ENCODE measurements at regions not wholly inside any gene's neighbourhood (a gene's known extent, or its start where the extent isn't known, plus 50 kb on each side); places are given as distances from the start of the nearest gene placed in this dataset.
"Not testable (repeated sequence)": the region's sequence is repeated elsewhere in the genome, so short reads cannot be mapped to it uniquely, and the experiment has no call there.

DNA sequence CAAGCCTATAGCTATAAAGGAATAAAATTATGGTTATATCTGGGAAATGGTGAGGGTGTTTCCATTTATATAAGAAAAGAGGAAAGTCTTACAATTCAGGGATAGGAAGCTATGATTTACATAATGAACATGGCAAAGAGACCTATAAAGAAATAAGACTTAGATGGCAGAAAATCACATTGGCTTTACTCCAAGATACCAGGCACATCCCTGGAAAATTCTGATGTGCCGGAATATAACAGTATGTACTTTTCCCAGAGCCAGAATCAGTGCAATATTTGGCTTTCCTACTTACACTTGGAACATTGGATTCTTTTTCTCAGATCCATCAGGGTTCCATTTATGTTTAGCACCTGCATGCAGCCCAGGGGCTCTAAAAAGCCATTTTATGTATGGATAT, 357.8 kb downstream of the CETN3 start:
- DNase-seq = no peak

DNA sequence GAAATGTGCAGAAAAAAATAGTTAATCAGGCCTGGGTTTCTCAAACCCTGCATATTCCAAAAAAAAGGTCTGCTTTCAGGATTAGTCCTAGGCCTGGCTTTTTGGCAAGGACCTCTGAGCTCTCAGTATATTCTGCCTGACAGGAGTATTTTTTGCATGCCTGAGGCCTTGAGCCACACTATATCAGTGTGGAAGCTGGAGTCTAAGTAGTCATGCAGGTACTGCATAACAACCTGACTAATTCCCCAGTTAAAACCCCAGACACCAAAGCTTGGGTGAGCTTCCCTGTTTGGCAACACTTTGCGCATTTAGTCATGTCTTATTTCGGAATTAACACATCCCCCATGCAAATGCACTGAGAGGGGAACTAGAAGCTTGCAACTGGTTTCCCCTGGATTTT, 359.5 kb downstream of the CETN3 start:
- no peak for DNase-seq

DNA sequence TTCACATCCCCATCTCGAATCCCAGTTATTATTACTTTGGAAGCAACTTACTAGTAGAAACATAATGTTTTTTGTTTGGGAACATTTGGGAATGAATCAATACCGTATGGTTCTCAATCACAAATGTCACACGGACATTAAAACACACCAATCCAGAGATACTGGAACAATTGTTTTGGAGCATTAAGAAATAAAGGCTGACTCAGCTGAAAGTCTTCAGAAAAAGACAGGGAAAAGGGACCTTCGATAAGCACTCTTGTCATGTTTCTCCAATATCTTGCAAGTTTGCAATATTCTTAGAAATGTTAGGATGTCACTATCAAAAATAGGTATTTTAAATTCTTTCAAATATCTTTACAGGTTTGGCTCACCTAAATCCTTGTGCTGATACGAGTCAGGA, 362.4 kb downstream of the CETN3 start:
- DNase-seq = no peak

DNA sequence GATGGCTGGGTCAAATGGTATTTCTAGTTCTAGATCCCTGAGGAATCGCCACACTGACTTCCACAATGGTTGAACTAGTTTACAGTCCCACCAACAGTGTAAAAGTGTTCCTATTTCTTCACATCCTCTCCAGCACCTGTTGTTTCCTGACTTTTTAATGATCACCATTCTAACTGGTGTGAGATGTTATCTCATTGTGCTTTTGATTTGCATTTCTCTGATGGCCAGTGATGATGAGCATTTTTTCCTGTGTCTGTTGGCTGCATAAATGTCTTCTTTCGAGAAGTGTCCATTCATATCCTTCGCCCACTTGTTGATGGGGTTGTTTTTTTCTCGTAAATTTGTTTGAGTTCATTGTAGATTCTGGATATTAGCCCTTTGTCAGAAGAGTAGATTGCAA, 369.5 kb downstream of the CETN3 start:
- not testable (repeated sequence) for DNase-seq

DNA sequence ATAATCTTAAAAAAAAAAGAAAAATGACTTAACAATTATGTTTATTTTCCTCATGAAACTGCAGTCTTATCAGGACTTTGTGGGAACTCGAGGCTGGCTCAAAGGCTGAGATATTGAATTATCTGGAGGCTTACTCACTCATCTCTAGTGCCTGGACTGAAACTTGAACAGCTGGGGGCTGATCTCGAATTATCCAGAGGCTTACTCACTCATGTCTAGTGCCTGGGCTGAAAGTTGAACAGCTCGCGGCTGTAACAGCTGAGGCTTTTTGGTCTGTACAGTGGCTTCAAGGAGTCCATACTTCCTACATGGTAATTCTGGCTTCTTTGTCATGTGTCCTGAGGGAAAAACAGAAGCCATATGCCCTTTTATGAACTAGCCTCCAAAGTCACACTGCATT, 371.9 kb downstream of the CETN3 start:
- no peak for DNase-seq

DNA sequence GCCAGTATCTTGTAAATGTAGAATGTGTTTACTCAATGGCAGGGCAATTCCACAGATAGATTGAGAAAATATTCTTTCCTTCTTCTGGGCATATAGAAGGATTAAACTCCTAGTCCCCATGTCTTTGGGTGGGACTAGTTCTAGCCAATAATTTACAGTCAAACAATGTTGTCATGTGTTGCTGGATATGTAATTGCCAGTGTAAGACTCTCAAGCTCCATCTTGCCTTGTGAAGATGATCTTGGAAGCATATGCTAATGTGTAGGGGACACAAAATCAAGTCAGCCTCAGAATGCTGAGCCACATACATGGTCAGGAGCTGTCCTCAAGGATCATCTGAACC, 386.9 kb downstream of the CETN3 start:
- no peak for DNase-seq

DNA sequence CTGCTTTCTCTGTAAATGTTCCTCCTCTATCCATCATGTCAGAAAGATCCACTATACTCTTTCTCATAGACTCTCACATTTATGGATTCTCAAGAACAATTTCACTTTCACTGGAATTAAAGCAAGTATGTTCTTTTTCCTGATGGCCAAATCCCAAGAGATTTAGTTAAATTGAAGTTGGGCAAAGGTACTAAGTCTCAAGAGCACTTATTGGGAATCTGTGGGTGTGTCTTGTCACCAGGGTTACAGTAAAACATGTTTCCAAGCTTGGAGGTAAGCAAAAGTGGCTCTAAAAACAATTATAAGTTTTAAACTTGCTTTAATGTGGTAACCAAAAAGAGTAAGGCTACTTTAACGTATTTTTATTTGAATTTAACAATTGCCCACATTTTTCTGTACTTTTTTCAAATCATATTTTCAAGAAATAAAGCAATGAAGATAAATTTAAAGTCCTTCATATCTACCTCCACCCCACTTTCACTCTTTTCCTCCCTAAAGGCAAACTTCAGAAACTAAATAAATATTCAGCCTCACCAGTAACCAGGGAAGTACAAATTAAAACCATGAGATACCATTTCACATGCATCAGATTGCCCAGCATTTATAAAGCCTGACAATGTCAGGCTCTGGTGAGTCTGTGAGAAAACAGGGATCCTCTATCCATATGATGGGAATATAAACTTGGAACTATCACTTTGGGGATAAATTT, 387.4 kb downstream of the CETN3 start:
- DNase-seq = no peak

DNA sequence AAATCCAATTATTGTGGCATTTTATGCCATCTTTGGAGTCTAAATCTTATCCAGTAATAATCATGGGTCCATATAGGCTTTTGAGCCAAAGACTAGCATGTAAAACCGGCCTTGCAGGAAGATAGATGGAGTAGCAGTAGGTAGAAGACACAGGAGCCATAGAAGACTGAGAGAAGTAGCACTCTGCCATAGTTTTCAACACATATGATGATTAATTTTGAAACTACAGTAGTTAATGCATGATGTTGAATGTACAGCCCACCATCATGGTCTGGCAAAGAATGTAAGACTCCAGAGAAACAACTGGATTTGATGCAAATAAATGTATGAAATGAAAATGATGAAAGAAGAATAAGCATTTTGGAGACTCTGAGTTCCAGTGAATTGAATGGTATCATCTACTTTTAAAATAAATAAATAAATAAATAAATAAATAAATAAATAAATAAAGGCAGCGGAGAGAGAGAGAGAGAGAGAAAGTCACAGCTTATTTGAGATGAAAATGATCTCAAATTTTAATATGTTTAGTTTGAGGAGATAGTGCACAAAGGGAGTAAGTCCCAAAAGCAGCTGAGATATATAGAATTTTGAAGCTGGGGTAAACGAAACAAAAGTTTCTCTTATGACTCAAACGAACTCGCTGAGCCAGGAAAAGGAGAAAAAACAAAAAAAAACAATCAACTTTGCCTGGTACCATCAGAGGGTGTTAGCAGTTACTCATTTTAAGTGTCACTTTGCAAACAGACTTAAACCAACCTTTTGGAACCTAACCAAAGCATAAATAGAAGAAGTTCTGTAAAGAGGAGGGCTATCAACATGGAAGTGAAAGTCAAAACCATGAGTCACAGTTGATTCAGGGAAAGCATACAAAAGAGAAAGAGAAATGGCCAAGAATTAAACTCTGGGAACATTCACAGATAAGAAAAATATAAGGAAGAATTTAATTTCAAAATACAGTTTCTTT, 388.7 kb downstream of the CETN3 start:
- no peak for DNase-seq

DNA sequence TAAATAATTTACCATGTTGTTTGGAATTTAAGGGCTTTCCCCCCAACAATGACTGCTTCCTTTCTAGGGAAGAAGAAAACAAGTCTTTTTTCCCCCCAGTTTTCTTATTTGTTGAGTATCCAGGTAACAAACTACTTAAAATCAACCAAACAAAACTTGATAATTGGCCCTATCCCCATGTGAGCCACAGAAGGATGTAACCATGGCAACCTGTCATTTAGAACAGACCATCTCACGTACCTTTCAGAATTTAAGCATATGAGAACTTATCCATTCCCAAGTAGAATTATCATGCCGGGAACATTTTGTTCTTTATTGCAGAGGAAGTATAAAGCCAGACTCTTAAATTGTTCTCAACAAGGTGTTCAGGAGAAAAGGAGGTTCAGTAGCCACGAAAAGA, 392.3 kb downstream of the CETN3 start:
- no peak for DNase-seq

DNA sequence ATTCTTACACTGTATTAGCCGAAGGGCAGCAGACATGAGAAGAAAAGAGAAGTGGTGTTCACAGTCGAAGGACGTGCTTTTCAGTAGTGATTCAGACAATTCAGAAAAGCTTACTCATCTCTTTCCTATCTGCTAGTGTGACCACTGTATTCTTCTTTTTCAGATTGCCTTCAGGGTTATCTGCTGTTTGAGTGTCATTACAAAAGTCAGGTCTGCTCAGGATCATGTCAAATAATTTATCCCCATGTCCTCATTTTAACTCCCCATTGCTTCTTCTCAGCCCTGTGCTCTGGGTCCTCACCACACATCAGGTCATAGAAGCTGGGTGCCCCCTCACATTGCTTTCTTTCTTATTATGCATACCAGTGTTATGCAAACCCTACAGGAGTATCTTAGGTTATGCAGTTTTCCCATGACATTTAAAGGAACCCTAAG, 394.0 kb downstream of the CETN3 start:
- no peak for DNase-seq

DNA sequence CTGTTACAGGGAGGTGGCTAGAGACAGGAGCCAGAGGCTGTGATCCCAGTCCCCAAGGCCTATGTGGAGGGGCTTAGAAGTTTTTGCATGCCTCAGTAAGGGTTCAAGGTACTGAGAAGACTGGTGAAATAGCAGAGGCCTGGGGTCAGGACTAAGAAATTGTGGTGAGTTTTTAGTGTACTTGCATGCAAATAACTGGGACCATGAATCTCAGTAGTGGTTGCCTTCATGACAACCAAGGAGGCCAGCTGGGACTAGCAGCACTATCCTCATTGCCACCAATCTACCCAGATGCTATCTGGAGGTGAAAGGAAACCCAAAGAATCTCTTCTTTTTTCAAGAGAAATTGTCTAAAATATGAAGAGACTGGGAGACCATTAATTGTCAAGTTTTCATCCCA, 395.1 kb downstream of the CETN3 start:
- no peak for DNase-seq

DNA sequence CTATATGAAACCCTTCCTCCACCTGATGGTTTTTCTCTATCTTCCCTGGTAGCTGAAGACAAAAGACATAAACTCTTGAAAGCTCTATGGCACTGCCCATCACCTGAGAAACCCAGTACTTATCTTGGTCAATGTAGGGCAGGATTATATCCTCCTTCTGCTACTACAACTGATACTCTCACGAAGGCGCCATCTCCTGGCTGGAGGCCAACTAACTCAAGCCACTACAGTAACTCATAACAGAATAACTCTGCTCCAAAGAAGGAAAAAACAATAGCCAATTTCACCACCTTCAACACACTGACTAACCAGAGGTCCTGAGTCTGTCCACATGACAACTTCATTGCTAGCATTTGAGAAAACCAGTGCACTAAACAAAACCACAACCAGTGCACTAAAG, 409.2 kb downstream of the CETN3 start:
- no peak for DNase-seq

DNA sequence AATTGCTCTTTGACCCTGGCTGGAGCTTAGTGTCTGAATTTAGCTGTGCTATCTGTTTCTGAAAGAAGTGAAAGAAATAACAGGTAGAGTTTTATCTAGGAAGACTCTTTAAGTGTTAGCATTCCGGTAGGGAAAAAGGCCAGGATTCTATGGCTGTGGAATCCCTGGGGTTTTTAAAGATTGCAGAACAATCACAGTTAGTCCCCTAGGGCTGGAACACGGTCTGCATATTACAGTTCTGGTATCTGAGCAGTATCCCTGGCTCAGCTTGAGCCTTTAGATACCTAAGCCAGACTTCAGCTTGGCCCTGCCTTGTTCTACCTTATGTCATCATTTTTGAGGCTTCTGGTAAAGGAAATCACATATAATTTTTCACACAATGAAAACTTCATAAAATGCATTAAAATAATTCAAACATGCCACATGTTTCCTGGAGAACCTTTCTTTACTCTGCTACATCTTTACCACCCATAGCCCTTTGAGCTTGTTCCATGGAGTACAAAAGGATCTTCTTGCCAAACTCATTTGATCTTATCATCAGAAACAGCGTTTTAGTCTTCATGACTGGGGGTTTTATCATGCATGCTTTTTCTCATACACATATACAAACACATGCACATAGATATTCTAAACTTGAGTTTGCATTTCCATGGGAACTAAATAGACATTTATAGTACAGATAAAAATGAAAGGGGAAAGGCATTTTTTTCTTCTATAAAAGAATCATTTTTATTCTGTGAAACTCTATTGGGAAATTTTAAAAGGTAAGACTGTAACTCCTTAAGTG, 410.8 kb downstream of the CETN3 start:
- no peak for DNase-seq

DNA sequence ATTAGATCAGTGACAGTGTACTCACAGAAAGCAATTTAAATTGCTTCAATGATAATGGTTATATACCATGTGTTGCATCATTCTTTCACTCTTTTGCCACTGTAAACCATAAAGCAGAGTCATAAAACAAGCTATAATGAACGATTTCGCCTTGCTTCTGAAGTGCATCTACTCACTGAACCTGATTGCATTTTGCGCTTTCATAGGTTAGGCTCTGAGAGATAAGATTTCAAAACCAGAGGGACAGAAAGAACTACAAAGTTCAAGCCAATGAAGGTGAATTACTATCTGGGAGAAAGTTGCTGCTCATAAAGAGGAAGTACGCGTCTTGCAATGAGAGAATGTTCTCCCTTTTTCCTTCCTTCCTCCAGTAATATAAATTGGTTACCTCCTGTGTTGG, 412.7 kb downstream of the CETN3 start:
- DNase-seq = no peak

DNA sequence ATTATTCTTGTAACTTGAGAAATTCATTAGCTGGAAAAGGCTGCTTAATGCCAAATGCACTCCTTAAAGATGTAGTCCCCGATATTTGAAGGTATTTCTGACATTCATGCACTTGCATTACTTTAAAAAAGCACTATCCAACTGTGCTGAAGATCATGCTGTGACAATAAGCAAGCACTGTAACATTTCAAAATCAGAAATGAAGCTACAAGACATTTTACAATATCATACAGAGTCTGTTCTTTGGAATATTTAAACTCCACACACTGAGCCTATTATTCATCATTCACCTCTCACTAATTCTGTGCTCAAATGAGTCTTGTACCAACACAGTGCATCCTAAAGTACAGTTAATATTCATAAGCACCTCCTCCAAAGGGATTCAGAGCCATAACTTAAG, 413.2 kb downstream of the CETN3 start:
- no peak for DNase-seq

DNA sequence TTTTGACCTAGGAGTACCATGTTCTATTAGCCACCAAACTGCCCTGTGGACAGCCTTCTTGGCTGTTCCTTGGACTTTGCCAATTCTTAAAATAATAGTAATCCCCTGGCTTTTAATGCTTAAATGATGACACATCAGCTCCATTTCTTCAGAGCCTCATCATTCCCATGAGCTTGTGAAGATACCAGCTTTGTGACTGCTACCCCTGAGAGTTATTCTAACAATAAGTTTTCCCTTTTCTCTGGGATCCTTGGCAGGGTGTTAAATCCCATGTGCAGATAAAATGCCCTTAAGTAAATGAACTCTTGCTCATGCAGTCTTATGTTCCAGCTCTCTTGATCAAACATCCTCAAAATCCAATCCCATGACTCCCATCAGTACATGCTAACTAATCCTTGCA, 415.3 kb downstream of the CETN3 start:
- DNase-seq = no peak

DNA sequence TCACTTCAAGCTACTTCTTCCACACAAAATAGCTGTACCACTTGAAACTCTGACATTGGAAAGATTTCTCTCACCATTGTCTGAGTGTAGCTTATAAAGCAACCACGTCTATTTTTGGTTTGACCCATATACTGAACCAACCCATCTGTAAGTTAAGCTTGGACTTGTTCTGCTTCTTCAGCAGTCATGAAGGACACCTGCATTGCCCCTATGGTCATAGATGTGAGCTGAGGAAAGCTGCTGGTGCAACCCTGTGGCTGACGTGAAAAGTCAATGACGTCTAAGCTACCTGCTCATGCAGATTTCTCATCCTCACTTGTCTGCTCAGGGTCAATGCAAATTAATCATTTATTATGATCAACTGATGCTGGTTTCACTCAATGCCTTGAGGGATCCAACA, 417.4 kb downstream of the CETN3 start:
- DNase-seq = no peak

DNA sequence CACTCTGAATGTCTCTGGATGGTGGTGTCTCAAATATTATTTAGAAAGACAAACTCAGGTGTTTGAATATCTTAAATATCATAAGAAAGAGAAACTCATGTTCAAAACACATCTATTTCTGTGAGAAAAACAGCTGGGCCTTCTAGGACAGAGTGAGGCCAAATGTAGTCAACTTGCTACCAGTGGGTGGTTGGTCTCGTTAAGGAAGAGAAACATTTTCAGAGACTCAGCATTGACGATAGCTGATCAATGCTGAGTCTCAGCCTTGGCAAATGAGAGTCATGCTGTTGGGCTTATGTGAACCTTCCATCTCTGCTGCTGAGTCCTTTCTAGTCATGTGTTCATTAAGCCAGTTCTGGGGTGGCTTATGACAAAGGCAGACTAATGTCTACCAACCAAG, 418.0 kb downstream of the CETN3 start:
- DNase-seq = no peak

DNA sequence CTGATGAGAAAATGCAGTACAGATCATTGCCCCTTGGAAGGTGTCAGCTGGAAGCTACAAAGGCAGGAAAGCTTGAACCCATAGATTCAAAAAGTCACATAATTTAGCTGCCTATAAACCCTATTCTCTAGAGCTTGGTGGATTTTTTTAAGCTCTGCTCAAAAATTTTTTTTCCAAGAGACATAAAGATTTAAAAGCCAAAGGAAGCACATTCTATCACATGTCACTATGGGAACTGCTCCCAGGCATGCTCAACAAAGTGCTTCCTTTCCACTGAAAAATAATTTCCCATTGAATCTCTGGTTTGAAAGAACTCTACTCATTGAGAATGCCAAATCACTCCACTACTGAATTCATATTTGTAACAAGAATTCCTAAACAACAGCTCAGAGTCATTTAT, 419.8 kb downstream of the CETN3 start:
- no peak for DNase-seq

DNA sequence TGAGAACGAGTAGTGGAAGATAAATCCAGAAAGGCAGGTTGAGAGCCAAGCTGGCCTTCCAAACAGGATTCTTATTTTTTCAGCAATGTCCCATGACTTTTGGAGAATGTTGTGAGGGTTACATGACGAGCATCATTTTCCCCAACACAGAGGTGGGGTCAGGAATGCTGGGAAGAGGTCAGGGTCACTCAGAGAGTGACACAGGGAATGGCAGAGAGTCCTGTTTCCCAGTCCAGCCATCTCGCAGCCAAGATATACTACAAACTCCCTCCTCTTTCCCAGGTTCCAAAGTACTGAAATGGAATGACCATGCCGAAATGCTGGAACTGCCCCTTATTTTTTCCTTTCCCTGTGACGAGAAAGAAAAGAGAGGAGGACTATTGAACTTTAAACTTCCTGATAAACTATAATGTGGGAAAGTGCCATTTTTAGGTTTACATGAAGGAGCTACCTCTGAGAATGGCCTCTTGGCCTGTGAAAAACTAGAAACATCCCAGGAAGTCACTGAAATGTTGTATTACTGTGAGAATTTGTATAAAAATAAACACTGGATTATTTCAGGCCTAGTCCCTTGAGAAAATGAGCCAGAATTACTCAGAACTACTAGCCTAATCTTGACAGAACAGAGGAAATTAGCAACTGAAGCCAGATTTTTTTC, 420.4 kb downstream of the CETN3 start:
- no peak for DNase-seq

DNA sequence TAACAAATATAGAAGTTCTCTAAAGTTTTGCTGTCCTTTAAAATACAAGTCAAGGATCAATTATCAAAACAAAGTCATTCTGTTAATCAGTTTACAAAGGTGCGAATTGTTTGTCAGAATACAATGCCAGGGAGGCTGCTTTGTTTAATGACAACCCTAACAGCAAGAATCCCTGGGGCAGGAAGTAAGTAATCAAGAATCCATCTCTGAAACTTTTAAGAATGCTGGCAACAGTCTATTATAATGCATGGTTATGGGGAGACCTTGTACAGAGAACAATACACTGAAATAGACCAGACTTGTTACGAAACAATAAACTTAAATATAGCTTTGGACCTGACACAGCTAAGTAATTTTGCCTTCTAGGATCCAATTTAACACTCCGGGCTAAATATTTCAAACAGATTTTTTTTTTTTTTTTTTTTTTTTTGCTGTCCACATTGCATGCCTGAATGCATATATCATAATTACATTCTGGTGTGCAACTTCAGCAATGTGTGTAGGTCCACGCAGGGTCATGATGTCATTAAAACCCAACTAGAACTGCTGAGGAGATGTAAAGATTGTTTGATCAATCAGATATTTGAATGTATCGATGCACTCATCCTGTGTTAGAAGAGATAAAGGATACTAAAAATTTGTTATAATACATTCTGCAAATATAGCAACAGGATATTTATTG, 421.3 kb downstream of the CETN3 start:
- DNase-seq = no peak

DNA sequence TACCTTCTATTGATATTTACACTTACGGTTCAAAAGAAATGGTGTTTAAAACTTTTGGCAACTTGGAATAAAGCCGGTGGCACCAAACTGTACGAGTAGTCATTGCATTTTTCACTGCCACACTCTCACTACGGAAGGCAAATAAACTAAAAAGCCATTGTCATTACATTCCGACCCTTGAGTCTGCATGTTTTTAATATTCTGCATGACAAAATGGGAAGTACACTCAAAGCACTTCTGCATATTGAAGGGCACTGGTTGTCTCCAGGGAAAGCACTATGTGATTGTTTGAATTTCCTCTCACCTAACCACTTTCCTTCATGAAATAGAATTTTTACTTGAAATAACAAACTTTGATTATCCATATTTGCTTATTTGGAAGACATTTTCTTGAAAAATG, 426.3 kb downstream of the CETN3 start:
- DNase-seq = no peak

Data from NCI-H526 treated with DMSO at 0.1 percent for 48 hours (cell line).